Vagina (tissue), 2 donors: ENCODE measurements at regions not wholly inside any gene's neighbourhood (a gene's known extent, or its start where the extent isn't known, plus 50 kb on each side); places are given as distances from the start of the nearest gene placed in this dataset.
A peak's percentile ranks its signal among the peaks of the same experiment; 100 is the strongest.
"Not testable (repeated sequence)": the region's sequence is repeated elsewhere in the genome, so short reads cannot be mapped to it uniquely, and the experiment has no call there.

Experiments
- DNase-seq, 2 donors: peaks; one replicate each; pipeline ENCODE4 v3.0.0-alpha.2; 2017; ENCODE audit errors: extremely low spot score in 2 of 2
- H3K27ac ChIP-seq: fragments of 200-600 bp; sonication (generic); one replicate; pipeline ENCODE4 v1.5.1; 2019
- H3K27me3 ChIP-seq: fragments of 200-600 bp; sonication (generic); one replicate; pipeline ENCODE4 v1.5.1; 2019
- H3K36me3 ChIP-seq, 2 donors: fragments of 200-600 bp; sonication (generic); one replicate each; pipeline ENCODE4 v1.5.1; 2017 to 2019
- H3K4me1 ChIP-seq: fragments of 200-600 bp; sonication (generic); one replicate; pipeline ENCODE4 v1.5.1; 2019
- H3K4me3 ChIP-seq, 2 donors: fragments of 200-600 bp; sonication (generic); 1 replicate in 1 of 2; 2 replicates in 1 of 2; pipeline ENCODE4 v1.5.1; 2016 to 2019
- H3K9me3 ChIP-seq: fragments of 200-600 bp; sonication (generic); one replicate; pipeline ENCODE4 v1.5.1; 2019
- CTCF ChIP-seq, 3 experiments: fragments of 450-650 bp in 2 of 3; fragments of 200-600 bp in 1 of 3; sonication (generic) in 1 of 3; IDR thresholded peaks; one replicate each; pipeline ENCODE4 v1.5.1; 2017 to 2019; ENCODE audit warnings: antibody characterized with exemption in 3 of 3, mild to moderate bottlenecking in 2 of 3, moderate library complexity in 2 of 3
- POLR2A ChIP-seq, 2 donors: fragments of 450-650 bp; IDR thresholded peaks; one replicate each; pipeline ENCODE4 v1.6.1; 2017; ENCODE audit warnings: antibody characterized with exemption in 2 of 2, mild to moderate bottlenecking in 2 of 2, moderate library complexity in 2 of 2
- POLR2AphosphoS5 ChIP-seq, 2 donors: sonication (generic); formaldehyde crosslinking; IDR thresholded peaks; one replicate each; pipeline ENCODE4 v1.9.0; 2017; ENCODE audit warnings: antibody characterized with exemption in 2 of 2, mild to moderate bottlenecking in 2 of 2, low read depth in 1 of 2; ENCODE audit not compliant: insufficient read depth in 1 of 2
- intact Hi-C: fragments of 100-400 bp; cut with DNase I; formaldehyde crosslinking; loops from one replicate; pipeline ENCODE4 v1.15.1; 2023

- Histone ChIP-seq H3K9me3 (no peaks in the 10 kb centered on the region), H3K4me3 (no peak overlapping the region), H3K4me1 (peaks cover 23% of the 10 kb centered on the region), H3K36me3 (no peaks in the 10 kb centered on the region), H3K27me3 (no peaks in the 10 kb centered on the region), H3K27ac (no peak overlapping the region)
- intact Hi-C loops = no loop called here
- DNase-seq = no peak
- TF ChIP-seq POLR2AphosphoS5 (IDR thresholded peaks at IDR 0.05; ENCODE audit: insufficient read depth in 1 of 2, low read depth in 1 of 2) = peak in 1 of 2 donors; percentile 59
- no peak for TF ChIP-seq CTCF (IDR thresholded peaks at IDR 0.05)
These were observed 69.9 kb upstream of the DDR1 start for GRCh38 chr6:30814146-30815040.

DNA sequence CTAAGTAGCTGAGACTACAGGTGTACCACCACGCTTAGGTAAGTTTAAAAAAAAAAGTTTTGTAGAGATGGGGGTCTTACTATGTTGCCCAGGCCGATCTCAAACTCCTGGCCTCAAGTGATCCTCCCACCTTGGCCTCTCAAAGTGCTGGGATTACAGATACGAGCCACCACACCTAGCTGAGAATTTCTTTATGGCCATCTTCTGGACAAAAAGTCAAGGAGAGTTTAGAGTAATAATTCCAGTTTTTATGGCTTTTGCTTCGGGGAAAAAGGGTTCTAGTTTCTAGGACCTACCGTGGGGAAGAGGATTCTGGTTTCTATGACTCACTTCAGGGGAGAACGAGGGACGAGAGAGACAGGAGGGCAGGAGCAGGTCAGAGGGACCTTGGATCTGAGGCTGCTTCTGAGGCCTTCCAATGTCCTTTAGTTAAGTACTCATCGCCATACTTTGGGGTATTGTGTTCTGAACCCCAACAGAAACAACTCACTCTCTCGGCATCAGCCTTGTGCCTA, 69.3 kb upstream of the IER3 start:
- intact Hi-C loops = no loop called here
- Histone ChIP-seq H3K4me3 (no peak overlapping the region), H3K9me3 (no peaks in the 10 kb centered on the region), H3K27me3 (no peaks in the 10 kb centered on the region), H3K4me1 (peaks cover 18% of the 10 kb centered on the region), H3K27ac (no peak overlapping the region), H3K36me3 (no peaks in the 10 kb centered on the region)
- TF ChIP-seq POLR2AphosphoS5 (IDR thresholded peaks at IDR 0.05; ENCODE audit: insufficient read depth in 1 of 2, low read depth in 1 of 2) (no peak), CTCF (IDR thresholded peaks at IDR 0.05) (no peak), POLR2A (IDR thresholded peaks at IDR 0.05) (no peak)
- no peak for DNase-seq

DNA sequence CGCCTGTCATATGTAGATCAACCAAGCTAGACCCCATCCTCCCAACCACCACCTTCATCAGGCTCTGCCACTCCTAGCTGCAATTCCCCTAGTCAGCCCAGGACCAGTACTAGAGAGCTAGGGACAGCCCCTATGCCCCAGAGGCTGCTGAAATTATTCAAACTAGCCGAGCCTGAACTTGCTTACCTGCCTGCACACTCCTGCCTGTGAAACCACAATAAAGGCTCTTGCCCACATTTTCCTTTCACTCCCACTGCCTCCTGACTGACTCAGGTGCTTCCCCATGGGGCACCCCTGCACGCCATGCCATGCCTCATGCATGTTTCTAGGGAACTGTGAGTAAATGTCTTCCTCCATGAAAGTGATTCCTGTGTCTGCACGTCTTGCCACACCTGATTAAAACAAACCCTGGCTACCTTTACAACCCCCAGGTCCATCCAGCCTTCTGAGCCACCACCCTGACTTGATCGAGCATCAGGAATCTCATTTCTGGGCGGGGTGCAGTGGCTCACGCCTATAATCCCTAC, 66.5 kb upstream of the IER3 start:
- intact Hi-C loops = no loop called here
- no peak overlapping the region for H3K27ac ChIP-seq
- no peak for DNase-seq

GRCh38 chr6:30807566-30807965, 63.2 kb upstream of the IER3 start:
- H3K4me1 ChIP-seq, DNase-seq, H3K27me3 ChIP-seq, H3K9me3 ChIP-seq, intact Hi-C loops, H3K27ac ChIP-seq, H3K36me3 ChIP-seq, H3K4me3 ChIP-seq: not testable (repeated sequence)

More for the DNA sequence above, 66.5 kb upstream of the IER3 start:
- Histone ChIP-seq H3K9me3 (no peaks in the 10 kb centered on the region), H3K4me3 (no peak overlapping the region), H3K27me3 (no peaks in the 10 kb centered on the region), H3K36me3 (no peaks in the 10 kb centered on the region), H3K4me1 (peaks cover 18% of the 10 kb centered on the region)
- no peak for TF ChIP-seq POLR2A (IDR thresholded peaks at IDR 0.05)
- peak in 1 of 2 donors; percentile 69 for TF ChIP-seq POLR2AphosphoS5 (IDR thresholded peaks at IDR 0.05; ENCODE audit: insufficient read depth in 1 of 2, low read depth in 1 of 2)

GRCh38 chr6:30806581-30807183, 62.3 kb upstream of the IER3 start:
- no peaks in the 10 kb centered on the region for H3K27me3 ChIP-seq
- intact Hi-C loops = no loop called here
- no peaks in the 10 kb centered on the region for H3K9me3 ChIP-seq
- no peaks in the 10 kb centered on the region for H3K4me1 ChIP-seq
- no peak overlapping the region for H3K4me3 ChIP-seq
- DNase-seq = no peak
- TF ChIP-seq POLR2A (IDR thresholded peaks at IDR 0.05) = no peak
- no peak for TF ChIP-seq POLR2AphosphoS5 (IDR thresholded peaks at IDR 0.05; ENCODE audit: insufficient read depth in 1 of 2, low read depth in 1 of 2)
- TF ChIP-seq CTCF (IDR thresholded peaks at IDR 0.05) = no peak
- no peaks in the 10 kb centered on the region for H3K36me3 ChIP-seq
- no peak overlapping the region for H3K27ac ChIP-seq
